HG03139 (cell line): ENCODE measurements at regions not wholly inside any gene's neighbourhood (a gene's known extent, or its start where the extent isn't known, plus 50 kb on each side); places are given as distances from the start of the nearest gene placed in this dataset.

ENCODE experiments used
- ATAC-seq: cut with Tn5 transposase; IDR thresholded peaks from one replicate; pipeline ENCODE4 v1.9.1; 2021; ENCODE audit not compliant: unreplicated experiment

DNA sequence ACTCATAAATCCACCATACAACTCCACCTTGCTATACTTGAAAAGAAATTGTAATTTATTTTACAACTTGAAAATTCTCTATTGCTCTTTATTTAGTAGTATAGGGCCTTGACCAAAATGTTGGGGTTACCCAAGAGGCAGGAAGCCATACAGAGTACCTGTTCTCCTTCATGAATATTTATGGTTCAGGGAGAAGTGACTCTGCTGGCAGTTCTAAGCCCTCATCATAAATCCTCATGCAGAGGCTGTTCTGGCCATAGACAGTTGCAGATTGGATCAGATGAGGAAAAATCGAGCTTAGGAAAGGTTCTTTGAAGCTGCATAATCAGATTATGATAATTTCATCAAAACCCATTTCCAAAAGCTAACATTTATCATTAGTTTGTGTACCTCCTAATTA, 449.4 kb upstream of the TENM4 start:
- ATAC-seq: no peak

GRCh38 chr11:79864882-79865281, 424.1 kb upstream of the TENM4 start:
- ATAC-seq: no peak

DNA sequence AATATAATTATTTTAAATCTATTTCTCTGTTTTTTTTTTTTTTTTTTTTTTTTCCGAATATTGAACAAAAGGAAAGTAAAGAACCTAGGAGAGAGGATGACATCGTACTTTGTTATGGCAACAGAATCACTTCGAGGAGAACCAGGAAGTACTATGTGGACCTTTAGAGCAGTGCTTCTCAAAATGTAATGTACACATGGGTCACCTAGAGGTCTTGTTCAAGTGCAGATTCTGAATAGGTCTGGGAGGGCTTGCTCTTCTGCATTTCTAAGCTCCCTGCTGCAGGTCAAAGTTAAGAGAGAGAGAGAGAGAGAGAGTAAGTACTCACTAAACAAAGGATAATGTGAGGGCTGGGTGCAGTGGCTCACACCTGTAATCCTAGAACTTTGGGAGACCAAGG, 419.5 kb upstream of the TENM4 start:
- no peak for ATAC-seq

- ATAC-seq: no peak
Observed at GRCh38 chr11:79857377-79858214, 416.8 kb upstream of the TENM4 start.

- no peak for ATAC-seq
Observed at GRCh38 chr11:79852176-79852575, 411.3 kb upstream of the TENM4 start.

- no peak for ATAC-seq
Observed at GRCh38 chr11:79845002-79845709, 404.3 kb upstream of the TENM4 start.

GRCh38 chr11:79834015-79834414, 393.2 kb upstream of the TENM4 start:
- no peak for ATAC-seq

DNA sequence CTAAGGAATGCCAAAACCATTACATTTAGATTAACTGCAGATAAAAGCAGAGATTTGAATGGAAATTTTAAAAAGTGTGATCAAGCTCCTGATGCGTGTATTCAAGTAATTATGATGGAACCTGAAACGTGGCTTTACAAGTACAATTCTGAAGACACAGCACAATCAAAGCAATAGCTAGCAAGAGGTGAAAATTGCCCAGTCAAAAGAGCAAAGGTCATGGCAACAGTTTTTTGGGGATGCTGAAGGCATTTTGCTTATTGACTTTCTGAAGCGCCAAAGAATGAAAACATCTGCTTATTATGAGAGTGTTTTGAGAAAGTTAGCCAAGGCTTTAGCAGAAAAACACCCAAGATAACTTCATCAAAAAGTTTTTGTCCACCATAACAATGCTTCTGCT, 389.6 kb upstream of the TENM4 start:
- ATAC-seq: no peak

DNA sequence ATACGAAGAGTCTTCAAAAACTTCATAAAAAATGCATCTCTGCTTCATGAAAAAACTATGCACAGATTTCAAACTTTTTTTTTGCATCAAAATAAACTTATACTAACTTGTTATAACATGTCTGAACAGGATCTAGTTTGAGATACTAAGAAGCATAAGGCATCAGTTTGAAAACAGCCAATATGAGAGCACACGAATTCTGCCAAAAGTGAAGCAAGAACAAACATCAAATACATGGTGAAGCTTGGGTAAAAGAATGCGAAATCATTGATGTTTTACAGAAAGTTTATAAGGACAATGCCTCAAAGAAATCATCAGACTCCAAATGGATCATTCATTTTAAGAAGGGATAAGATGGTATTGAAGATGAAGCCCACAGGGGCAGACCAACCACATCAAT, 389.1 kb upstream of the TENM4 start:
- no peak for ATAC-seq

DNA sequence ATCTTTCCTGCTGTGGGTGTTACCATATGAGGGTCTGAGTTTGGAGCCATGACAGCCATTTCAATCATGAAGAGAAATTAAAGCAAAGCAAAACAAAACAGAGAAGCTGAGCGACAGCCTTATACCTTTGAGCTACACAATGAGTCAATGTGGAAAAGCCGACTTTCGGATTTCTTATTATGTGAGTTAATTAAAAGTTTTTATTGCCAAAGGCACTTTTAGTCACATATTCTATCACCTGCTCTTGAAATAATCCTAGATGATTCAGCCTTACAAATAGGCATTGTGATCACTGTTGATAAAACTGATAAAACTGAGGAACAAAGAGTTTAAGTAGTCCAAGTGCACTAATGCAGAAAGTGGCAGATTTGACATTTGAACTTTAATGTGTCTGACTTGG, 381.9 kb upstream of the TENM4 start:
- ATAC-seq: no peak

GRCh38 chr11:79813551-79813950, 372.7 kb upstream of the TENM4 start:
- no peak for ATAC-seq

- ATAC-seq: no peak
Observed at GRCh38 chr11:79809487-79809886, 368.7 kb upstream of the TENM4 start.

DNA sequence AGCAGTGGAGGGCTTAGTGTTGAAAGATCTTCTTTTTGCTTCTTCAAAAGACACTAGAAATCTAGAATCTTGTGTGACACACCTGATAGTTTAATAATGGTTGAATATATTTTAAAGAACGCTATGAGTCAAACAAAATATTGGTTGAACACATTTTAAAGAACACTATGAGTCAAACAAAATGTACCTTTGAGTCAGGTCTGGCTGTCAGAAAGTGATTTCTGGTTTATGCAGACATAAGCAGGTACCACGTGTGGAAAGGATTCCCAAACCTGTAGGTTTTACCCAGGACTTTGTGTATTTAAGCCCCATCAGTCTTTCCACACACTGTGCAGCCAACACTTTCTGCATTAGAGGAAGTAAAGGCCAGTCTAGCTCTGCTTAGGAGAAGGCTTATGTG, 366.7 kb upstream of the TENM4 start:
- ATAC-seq: no peak

DNA sequence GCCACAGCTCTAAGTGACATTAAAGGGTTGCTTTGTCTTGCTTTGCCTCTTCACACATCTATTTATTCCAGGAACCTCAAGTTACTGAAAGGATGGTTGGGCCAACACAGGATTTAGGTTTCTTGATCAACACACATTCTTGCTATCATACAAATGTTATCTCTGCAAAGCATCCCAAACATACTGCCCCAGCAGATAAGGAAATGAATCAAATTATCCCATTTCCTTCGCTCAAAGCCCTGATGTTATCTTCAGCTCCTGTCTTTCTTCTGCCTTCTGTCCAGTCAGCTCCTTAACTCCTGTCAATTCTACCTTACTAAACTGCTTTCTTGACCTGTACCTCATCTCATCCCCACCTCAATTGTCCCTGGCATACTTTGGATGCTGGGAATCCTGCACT, 355.9 kb upstream of the TENM4 start:
- ATAC-seq: no peak

GRCh38 chr11:79794484-79795393, 353.9 kb upstream of the TENM4 start:
- no peak for ATAC-seq

GRCh38 chr11:79794057-79794456, 353.2 kb upstream of the TENM4 start:
- ATAC-seq: no peak

DNA sequence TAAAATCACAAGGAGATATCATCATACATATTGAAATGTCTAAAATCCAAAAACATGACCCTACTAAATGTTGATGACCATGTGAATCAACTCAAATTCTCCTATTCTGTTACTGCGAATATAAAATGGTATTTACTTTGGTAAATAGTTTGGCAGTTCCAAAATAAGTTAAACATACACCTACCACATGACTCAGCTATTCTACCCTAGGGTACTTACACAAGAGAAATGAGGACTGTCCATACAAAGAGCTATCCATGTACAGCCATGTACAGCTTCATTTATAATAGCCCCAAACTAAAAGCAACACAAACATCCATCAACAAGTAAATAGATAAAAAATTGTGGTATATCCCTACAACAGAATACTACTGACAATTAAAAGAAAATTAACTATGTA, 346.1 kb upstream of the TENM4 start:
- ATAC-seq: no peak

DNA sequence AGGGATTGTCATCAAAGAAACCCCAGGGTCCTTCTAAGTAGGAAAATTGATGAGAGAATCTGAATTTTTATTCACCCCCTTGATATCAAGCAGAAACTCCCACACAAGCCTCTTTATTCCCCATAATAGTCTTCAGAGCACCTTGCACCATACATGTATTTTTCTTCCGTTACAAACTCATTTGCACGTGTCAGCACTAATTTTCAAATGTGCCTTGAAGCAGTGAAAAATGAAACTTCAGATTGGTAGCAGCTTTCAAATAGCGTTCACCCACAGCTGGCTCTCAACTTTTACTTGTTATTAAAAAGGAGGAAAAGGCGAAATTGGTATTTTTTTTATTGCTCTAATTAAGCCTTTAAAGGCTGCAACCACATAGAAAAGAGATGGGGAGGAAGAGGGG, 343.0 kb upstream of the TENM4 start:
- ATAC-seq: no peak

- no peak for ATAC-seq
Observed at GRCh38 chr11:79768343-79768742, 327.5 kb upstream of the TENM4 start.

DNA sequence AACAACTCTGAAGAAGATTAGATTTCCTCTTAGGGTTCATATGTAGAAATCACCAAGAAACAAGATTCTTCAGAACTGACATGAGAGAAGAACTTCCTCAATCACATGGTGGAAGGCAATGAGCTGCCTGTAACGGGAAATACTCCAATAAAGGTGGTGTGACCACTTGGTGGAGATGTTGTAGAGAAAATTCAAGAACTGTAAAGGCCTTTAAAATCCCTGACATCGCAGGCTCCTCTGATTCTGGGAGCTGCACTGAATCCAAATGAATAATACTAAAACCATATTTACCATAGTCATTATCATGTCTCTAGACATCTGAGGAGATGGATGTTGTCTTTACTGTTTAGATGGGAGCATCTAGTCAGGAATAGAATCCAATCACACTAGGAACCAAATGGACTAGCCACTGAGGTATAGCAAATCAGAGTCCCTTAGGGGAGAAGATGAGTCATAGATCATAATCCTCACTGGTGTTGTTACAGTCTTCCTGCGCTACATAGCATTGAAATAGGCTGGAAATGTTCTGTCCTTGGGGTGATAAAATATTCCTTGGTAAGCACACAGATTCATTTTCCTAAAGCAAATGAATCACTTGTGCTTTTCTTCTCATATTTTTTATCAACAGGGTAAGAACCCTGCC, 321.6 kb upstream of the TENM4 start:
- ATAC-seq: no peak

- no peak for ATAC-seq
Observed at GRCh38 chr11:79758325-79758724, 317.5 kb upstream of the TENM4 start.
